HG02571 (cell line): ENCODE measurements at regions not wholly inside any gene's neighbourhood (a gene's known extent, or its start where the extent isn't known, plus 50 kb on each side); places are given as distances from the start of the nearest gene placed in this dataset.

Experiments
- ATAC-seq: cut with Tn5 transposase; IDR thresholded peaks from one replicate; pipeline ENCODE4 v1.9.1; 2021; ENCODE audit warnings: mild to moderate bottlenecking, moderate library complexity; ENCODE audit not compliant: unreplicated experiment

DNA sequence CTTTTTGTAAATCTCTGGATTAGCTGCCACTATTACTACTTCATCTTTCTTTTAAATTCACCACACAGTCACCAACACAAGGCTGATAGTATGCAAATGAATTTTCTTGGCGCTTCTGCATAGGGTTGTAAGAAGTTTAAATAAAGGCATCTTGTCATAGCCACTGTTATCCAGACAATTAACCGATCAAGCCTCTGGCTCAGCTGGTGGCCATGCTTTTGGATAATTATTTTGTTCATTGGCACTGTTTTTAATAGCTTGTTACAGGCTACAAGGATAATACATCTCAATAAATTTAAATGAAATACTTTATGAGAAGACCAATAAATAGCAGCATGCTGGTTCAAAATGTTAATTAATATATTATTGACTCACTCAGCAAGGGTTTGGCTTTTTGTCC lies 1261.0 kb downstream of the FAM181B start:
- ATAC-seq = no peak

DNA sequence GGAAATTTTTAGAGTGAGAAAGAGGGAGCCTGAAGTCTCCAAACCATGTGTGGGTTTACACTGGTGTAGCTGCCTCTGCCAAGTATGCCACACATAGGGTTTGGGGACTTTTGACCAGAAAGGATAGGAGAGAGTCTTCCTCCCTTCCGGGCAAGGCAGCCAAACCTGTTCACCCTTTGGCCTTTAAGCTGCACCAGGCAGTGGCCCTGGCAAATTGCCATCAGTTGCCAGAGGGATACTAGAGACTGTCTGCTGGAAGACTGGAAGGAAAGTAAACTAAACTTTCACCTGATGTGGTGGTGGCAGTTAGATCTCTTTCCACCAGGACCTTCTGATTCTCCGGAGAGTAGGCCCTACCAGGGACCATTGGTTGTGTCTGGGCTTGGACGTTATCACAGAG lies 1263.2 kb downstream of the FAM181B start:
- no peak for ATAC-seq

DNA sequence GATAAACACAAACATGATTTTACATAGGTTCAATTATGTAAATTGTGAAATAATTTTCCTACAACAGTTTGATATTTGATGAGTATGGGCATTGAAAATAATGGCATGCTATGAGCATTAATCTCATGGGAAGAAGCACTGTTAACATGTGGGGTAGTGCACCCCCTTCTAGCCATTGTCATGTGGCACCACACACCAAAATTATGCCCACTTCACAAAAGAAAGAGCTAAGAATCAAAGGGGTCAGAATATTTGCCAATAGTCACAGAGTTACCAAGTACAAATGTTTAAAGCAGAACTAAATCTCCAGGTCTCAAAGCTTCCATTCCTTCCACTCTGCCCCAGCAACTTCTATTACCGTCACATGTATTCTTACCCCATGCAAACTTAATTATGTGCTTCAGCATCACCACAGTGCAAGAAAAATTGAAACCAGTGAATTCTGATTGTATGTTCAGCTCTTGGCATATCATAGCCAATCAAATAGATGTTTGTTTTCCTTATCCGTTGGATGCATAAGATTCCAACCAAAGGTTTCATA lies 1273.8 kb downstream of the FAM181B start:
- ATAC-seq = no peak

DNA sequence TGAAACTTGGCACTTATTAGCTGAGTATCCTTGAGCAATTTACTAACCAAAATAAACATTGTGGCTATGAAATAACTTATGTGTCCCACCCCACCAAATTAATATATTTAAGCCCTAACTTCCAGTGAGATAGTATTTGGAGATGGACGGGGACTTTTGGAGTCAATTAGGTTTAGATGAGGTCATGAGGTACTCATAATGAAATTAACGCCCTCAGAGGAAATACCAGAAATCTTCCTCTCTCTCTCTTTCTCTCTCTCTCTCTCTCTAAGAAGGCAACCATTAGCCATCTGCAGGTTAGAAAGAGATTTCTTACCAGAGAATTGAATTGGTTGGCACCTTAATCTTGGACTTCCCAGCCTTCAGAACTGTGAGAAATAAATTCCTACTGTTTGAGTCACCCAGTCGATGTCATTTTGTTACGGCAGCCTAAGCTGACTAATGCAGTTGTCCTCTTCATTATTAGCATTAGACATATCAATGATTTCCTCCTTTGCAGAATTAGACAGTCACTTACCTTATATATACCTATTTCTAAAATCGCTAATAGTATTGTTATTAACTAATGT lies 1284.0 kb downstream of the FAM181B start:
- no peak for ATAC-seq

DNA sequence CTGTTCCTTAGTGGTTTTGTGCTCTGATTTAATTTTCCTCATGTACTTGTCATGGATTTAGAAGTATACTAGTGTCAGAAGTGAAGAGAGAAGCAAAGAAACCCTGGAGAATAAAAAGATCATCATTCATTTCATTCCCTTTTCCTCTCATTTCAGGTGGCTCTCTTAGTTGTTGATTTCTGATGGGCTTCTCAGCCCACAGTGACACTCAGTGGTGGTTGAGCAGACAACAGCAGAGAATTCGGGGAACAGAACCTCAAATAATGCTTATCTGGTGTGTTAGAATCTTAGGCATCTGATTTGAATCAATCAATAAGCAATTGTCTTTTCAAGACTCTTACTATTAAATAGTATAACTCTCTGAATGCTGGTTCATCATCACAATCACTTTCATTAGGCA lies 1289.4 kb downstream of the FAM181B start:
- ATAC-seq = no peak

DNA sequence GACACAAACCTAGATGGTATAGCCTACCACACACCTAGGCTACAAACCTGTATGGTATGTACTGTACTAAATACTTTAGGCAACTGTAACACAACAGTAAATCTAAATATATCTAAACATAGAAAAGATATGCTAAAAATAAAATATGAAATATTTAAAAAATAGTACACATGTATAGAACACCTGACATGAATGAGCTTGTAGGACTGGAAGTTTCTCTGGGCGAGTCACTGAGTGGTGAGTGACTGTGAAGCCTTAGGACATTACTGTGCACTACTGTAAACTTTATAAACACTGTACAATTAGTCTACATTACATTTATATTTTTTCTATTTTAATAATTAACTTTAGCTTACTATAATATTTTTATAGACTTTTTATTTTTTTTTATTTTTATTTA lies 1301.3 kb downstream of the FAM181B start:
- no peak for ATAC-seq

DNA sequence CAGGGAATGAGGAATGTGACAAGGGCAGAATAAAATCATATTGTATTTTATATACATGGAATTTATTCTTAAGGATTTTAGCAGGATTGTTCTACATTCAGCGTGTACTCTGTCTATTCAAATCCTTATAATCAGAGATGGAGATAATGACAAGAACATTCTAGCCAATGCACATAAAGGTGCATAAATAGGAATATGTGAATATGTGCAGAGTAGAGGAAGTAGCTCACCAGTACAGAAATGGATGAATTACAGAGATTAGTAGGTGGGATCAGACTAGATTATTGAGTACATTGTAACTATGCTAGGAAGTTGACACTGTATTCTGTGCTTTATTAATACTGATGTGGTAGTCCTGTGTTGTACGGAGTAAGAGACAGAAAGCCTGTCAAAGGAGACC lies 1308.8 kb downstream of the FAM181B start:
- ATAC-seq = no peak

DNA sequence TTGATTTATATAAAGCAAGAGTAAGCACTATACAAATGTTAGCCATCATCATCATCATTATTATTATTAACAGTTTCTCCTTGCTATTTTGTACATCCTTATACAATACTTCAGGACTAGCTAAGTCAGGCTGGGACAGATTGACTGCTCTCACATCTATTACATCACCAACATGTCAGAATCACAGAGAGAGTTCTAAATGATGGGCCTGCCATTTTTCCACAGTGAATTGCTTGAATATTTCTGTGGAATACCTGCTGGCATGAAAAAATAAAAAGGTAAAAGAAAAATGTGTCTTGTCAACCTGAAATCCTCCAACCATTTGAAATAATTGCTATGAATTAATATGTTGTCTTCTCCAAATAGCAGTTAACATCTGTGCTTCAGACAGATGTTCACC lies 1311.3 kb downstream of the FAM181B start:
- ATAC-seq = no peak

DNA sequence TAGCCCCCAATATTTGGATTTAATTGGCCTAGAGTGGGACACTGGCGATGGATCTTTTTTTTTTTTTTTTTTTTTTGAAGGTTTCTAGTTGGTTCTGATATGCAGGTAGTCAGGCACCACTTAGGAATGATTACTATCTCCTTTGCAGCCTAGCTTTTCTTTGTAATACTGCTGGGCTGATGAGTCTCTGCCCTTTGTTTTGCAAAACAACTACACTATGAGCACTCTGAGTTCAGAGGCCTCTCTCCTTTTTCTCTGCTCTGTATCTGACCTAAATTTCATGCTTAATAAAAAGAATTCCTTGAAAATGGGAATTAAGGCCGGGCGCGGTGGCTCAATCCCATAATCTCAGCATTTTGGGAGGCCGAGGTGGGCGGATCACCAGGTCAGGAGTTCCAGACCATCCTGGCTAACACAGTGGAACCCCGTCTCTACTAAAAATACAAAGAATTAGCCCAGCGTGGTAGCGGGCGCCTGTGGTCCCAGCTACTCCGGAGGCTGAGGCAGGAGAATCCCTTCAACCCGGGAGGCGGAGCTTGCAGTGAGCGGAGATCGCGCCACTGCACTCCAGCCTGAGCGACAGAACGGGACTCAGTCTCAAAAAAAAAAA lies 1312.3 kb downstream of the FAM181B start:
- ATAC-seq = no peak

DNA sequence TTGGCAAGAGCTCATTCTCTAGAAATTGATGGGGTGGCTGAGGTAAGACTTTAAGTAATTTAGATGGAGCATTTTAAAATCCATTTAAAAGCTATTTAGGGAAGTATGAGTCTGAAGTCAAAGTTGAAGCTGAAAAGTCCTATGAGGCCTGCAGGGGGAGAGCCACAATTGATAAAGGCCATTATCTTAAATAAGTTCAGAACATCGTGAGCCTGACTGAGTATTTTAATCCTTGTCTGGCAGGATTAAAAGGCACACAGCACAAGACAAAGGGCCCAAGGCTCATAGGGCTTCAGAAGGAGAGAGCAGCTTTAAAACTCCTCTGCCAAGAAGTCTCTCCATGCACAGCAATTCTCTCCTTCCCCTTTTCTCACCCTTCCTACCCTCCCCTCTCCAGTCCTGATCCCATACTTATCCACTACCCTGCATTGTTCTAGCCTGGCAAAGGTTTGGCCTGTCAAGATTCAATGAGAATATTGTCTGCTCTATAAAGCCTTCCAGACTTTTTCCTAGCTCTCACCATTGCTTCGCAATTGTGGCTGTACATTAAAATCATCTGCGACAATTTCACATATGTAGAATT lies 1312.9 kb downstream of the FAM181B start:
- ATAC-seq = no peak

DNA sequence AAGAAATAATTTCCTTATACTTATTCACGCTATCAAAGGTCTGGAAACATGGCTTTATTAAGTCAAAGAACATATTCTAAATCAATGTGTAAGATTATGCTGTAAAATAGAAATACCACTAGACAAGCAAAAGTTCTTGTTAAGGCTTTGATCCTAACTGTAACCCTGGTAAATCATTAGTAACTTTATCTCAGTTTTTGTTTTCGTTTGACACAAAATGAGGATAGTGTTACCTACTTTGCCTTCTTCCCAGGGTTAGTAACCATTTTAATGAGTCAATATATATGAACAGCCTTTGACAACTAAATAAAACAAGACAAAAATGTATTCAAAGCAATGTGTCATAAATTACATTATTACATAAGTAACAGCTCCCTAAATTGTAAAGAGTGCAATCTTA lies 1336.3 kb downstream of the FAM181B start:
- ATAC-seq = no peak

DNA sequence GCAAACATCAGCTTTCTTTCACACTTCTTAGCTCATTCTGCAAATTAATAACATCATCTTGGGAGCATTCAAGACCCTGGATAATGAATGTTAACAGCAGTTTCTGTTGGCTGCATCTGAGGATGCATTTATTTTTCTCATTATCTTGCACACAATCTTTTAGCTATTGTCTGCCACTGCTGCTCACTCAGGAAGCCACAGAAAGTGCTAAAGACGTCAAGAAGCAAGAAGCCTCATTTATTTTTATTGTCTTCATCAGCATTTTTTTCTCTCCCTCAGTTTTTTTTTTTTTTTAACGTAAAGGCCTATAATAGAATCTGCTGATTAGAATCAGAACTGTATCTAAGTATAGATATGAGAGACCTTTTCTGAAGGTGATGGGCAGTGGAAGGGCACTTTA lies 1339.4 kb downstream of the FAM181B start:
- ATAC-seq = no peak

DNA sequence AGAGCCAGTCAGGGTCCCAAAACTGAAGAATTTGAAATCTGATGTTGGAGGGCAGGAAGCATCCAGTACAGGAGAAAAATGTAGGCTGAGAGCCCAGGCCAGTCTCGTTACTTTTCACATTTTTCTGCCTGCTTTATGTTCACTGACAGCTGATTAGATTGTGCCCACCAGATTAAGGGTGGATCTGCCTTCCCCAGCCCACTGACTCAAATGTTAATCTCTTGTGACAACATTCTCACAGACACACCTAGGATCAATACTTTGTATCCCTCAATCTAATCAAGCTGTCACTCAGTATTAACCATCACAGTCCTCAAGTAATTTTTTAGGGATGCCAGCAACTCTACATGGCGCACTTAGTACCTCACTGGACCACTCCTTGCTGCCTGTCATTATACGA lies 1345.3 kb downstream of the FAM181B start:
- no peak for ATAC-seq

DNA sequence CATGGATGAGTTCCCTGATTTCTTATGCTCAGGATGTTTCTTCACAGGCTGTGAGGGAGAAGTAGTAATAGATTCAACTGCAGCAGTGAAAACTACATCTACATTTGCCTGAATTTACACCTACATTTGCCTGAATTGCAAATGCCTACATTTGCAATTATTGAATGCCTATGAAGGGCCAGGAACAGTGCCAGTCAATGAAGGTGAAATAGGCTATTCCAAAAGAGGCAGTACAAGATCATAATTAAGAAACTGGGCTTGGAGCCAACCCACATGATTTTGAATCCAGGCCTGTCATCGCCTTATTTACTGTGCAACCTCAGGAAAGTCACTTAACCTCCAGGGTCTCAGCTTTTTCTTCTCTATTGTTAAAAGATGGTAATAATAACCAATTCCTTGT lies 1353.3 kb downstream of the FAM181B start:
- ATAC-seq = no peak

DNA sequence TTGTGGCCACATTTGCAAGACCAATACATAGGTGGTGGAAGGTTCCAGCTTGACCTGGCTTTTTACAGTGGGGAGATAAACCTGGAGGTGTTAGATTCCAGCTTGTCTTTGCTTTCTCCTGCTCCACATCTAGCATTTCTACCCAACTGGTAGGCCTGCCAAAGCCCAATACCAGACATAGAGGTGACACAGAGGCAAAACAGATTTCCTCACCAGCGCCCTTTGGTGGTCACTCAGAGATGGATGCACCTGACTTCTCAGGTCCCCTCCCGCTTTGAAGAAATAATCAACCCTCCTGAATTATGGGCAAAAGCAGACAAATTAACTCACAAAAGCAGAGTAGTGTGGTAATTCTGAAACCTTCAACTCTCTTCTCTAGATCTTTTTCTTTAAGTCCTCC lies 1356.2 kb downstream of the FAM181B start:
- no peak for ATAC-seq

DNA sequence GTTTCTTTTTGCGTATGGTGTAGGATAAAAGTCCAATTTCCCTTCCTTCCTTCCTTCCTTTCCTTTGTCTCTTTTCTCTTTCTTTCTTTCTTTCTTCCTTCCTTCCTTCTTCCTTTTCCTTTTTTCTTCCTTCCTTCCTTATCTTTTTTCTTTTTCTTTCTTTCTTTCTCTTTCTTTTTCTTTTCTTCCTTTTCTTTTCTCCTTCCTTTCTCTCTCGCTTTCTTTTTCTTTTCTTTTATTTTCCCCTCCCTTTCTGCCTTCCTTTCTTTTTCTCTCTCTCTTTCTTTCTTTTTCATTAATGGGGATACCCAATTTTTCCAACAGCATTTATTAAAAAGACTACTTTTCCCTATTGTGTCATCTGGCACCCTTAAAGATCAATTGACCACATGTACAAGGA lies 1359.7 kb downstream of the FAM181B start:
- ATAC-seq = no peak

DNA sequence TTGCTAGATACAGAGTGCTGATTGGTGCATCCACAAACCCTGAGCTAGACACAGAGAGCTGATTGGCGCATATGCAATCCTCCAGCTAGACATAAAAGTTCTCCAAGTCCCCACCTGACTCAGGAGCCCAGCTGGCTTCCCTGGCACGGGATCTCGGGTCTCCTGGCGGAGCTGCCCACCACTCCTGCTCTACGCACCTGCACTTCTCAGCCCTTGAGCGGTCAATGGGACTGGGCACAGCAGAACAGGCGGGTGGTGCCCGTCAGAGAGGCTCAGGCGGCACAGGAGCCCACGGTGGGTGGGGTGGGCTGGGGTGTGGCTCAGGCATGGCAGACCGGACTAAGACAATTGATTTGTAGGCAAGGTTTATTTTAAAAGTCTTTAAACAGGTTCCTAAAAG lies 1365.5 kb downstream of the FAM181B start:
- ATAC-seq = no peak

DNA sequence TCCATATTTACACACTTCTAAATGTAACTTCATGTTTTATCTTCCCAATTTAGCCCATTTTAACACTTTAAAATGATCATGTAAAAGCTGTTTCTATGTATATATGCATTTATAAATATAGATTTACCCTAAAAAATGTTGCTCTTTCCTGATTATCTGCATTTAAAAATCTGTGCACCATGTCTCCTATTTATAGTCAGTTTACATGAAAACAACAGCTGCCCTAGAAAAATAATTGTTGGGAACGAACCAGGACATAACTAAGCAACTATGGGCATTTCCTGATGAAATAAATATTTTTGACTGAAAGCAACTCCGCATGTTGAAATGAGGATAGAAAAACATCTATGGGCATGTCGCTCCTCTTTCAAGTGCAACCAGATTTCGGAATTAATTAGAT lies 1368.2 kb downstream of the FAM181B start:
- no peak for ATAC-seq

DNA sequence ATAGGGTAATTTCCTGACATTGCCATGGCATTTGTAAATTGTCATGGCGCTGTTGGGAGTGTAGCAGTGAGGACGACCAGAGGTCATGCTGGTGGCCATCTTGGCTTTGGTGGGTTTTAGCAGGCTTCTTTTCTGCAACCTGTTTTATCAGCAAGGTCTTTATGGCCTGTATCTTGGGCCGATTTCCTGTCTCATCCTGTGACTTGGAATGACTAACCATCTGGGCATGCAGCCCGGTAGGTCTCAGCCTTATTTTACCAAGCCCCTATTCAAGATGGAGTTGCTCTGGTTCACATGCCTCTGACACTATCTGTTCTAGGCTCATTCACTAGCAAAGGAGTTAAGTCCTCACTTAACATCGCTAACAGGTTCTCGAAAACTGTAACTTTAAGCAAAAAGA lies 1374.2 kb downstream of the FAM181B start:
- no peak for ATAC-seq

DNA sequence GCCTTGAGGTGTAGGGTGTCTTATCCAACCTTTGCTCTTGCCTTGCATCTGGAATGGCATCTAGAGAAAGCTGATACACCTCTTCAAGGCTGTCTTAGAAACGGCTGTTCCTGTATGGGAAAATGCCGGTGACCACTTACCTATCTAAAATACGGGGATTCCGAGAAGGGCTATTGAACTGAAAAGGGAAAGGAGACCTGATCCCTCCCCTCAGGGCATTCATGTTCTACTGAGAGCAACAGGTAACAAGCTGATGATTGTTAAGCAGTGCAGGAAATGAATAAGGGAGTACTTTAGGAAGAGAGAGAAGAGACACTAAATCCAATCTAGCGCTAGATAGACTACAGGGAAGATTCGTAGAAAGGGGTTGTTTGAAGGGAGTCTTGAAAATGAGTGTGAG lies 1388.1 kb downstream of the FAM181B start:
- ATAC-seq = no peak

DNA sequence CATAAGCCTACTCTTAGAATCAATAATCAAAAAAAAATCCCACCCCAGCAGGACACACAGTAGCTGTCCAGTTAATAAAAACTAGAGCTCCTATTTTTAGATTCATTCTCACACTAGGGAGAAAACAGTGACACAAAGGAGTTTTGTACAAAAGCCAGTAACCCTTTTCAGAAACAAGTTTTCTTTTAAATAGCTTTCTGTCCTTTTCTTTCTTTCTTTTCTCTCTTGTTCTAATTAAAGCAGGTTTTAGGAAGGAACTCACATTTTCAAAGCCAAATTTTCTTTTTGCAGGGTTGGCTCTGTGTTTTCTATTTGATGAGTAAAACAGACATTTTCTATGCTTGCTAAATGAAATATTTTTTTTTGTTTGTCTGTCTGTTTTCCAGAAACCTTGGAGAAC lies 1390.7 kb downstream of the FAM181B start:
- ATAC-seq = no peak

DNA sequence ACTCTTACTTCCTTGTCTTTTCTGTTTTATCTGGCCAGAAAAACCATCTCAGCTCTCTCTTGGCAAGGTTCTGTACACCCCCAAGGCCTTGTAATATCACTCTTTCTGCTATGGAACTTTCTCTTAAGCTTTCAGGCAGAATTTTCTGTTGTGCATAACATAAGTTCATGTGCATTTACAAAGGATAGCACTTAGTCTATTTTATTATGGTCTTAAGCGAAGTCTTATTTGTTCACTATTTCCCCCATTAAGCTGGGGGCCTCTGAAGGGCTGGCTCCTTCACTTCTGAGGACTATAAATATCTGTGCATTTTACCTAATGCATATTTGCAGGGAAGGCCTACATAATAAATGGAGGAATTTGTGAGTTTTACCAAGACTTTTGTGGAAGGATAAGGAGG lies 1393.4 kb downstream of the FAM181B start:
- ATAC-seq = no peak

DNA sequence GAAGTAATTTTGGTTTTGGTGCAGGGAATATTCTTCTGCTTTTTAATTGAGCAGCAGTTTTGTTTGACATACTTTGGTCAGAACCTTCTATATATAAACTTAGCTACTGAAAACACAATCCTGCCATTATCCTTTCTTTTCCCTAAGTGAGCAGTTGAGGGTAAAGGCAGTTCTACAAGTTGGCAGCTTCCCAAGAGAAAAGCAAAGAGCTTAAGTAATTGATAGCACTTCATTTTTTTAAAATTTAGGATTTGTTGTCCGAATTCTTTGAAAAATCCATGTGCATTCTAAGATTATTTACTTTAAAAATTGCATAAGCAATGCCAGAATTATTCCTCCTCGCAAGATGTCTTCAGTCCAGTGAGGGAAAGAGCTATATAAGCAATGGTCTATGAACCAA lies 1394.1 kb downstream of the FAM181B start:
- no peak for ATAC-seq
